ENCODE measurements at regions not wholly inside any gene's neighbourhood (a gene's known extent, or its start where the extent isn't known, plus 50 kb on each side); places are given as distances from the start of the nearest gene placed in this dataset.

DNA sequence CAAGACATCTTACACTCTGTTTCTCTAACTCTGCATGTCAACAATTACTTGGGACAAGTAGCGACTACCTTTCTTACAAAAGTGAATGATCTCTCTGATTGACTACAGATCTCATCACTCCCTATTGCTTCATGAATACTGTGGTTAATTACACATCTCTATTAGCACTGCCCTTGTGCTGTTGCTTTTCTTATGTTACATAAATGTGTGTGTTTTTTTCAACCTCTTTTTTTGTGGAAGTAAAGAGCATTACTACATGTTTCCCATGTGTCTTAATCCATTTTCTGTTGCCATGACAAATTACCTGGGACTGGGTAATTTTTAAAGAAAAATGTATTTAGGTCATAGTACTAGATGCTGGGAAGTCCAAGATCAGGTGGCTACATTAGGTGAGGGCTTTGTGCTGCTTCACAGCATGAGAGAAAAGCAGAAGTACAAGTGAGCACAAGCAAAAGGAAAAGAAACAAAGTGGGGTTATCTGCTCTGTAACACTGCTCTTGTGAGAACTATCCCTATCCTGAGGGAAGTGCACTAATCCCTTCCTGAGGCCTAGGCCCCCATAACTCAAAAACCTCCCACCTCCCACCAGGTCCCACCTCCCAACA lies 298.2 kb upstream of the SATB1 start:
- DNase-seq (ENCODE audit: low read depth in 2 of 2), result no peak
- TF ChIP-seq, protein P1, sequence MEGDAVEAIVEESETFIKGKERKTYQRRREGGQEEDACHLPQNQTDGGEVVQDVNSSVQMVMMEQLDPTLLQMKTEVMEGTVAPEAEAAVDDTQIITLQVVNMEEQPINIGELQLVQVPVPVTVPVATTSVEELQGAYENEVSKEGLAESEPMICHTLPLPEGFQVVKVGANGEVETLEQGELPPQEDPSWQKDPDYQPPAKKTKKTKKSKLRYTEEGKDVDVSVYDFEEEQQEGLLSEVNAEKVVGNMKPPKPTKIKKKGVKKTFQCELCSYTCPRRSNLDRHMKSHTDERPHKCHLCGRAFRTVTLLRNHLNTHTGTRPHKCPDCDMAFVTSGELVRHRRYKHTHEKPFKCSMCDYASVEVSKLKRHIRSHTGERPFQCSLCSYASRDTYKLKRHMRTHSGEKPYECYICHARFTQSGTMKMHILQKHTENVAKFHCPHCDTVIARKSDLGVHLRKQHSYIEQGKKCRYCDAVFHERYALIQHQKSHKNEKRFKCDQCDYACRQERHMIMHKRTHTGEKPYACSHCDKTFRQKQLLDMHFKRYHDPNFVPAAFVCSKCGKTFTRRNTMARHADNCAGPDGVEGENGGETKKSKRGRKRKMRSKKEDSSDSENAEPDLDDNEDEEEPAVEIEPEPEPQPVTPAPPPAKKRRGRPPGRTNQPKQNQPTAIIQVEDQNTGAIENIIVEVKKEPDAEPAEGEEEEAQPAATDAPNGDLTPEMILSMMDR (IDR thresholded peaks at IDR 0.05; ENCODE audit: low read depth, low read length), result no peak
- no peak overlapping the region for H3K4me3 ChIP-seq (replicated peaks in 1 of 2; ENCODE audit: low read depth in 2 of 2, low read length in 2 of 2)

DNA sequence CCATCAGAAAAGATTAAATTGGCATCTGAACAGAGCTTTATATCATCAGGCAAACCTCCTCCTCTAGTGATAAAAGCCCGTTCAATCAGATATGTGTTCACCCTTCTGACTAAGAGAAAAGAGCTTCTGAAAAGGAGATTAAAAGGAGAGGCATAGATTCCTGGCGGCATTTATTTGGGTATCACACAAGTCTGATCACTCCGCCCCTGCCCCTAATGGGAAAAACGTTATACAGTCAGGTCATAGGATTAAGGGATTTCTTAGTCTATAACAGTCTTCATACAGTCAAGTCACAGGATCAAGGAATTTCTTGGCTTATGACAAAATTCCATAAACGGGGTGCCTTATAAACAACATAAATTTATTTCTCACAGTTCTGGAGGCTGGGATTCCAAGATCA lies 295.4 kb upstream of the SATB1 start:
- TF ChIP-seq, protein P1 (IDR thresholded peaks at IDR 0.05; ENCODE audit: low read depth, low read length), result no peak
- DNase-seq (ENCODE audit: low read depth in 2 of 2), result no peak
- H3K4me3 ChIP-seq (replicated peaks in 1 of 2; ENCODE audit: low read depth in 2 of 2, low read length in 2 of 2), result no peak overlapping the region

DNA sequence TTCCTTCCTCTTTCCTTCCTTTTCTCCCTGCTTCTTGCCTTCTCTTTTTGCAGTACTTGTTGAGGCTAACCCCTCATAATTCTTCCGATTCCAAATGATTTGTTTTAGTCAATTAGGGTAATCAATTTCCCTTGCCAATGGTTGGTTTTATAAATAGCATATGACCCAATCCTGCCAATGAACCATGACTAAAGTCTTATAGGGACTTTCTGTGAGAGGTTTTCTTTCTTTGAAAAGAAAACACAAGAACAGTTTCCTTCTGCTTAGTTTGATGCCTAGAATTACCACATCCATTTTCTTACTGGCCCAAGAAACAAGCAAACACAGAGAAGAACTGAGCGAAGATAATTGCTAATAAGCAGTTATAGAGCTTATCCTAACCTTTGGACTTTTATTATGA lies 292.5 kb upstream of the SATB1 start:
- TF ChIP-seq, protein P1 (IDR thresholded peaks at IDR 0.05; ENCODE audit: low read depth, low read length), result no peak
- DNase-seq (ENCODE audit: low read depth in 2 of 2), result no peak
- H3K4me3 ChIP-seq (replicated peaks in 1 of 2; ENCODE audit: low read depth in 2 of 2, low read length in 2 of 2), result no peak overlapping the region

DNA sequence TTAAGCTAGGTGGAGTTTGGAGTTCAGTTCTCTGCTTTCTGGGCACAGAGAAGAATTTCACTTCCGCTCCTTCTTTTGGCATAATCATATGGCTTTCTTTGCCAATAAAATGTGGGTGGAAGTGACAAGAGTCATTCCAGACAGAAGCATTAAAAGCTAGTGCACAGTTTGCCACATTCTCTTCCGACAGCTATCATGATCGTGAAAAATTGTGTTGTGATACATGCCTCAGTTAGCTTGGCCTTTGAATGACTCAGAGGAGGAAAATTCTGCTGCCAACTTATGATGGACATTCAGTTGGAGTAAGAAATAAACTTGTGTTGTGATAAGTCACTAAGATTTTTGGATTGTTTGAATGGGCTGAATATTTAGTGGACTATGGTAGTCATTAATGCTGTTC lies 291.7 kb upstream of the SATB1 start:
- peak in 1 of 2 donors; percentile 28 for DNase-seq (ENCODE audit: low read depth in 2 of 2)
- TF ChIP-seq, protein P1 (IDR thresholded peaks at IDR 0.05; ENCODE audit: low read depth, low read length), result no peak
- H3K4me3 ChIP-seq (replicated peaks in 1 of 2; ENCODE audit: low read depth in 2 of 2, low read length in 2 of 2), result no peak overlapping the region

DNA sequence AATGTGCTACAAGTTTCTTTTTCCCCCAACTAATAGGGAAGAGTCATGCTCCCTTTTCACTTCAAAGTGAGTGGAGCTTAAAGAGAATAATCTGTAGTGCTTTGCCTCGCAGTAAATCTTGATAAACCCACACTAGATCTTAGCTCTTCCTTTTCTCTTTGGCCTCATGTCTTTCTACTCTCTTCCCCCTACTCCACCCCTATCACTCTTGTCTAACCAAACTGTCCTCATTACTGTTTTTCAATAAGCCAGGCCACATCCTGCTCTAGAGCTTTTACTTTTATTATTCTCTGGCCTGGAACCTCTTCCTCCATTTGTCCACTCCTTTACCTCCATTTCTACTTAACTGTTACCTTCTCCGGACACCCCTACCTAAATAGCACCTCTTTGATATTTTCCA lies 291.0 kb upstream of the SATB1 start:
- H3K4me3 ChIP-seq (replicated peaks in 1 of 2; ENCODE audit: low read depth in 2 of 2, low read length in 2 of 2), result no peak overlapping the region
- TF ChIP-seq, protein P1 (IDR thresholded peaks at IDR 0.05; ENCODE audit: low read depth, low read length), result no peak
- no peak for DNase-seq (ENCODE audit: low read depth in 2 of 2)

DNA sequence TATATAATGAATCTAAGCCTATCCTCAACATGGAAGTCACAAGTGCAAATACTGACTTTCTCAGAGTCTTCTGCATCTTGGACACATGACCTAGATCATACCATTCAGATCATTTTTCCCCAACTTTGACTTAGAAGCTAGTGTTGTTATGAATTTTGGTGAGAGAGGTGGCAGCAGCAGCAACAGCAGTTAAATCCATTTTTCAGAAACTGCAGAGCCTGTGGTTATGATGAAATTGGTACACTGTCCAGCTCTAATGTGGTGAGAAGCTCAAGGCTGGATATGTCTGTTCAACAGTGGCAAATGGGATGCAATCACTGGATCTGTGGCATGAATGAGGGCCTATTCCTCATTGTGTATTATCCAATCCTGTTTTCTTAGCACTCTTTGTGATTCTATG lies 290.1 kb upstream of the SATB1 start:
- TF ChIP-seq, protein P1 (IDR thresholded peaks at IDR 0.05; ENCODE audit: low read depth, low read length), result no peak
- no peak overlapping the region for H3K4me3 ChIP-seq (replicated peaks in 1 of 2; ENCODE audit: low read depth in 2 of 2, low read length in 2 of 2)
- no peak for DNase-seq (ENCODE audit: low read depth in 2 of 2)

DNA sequence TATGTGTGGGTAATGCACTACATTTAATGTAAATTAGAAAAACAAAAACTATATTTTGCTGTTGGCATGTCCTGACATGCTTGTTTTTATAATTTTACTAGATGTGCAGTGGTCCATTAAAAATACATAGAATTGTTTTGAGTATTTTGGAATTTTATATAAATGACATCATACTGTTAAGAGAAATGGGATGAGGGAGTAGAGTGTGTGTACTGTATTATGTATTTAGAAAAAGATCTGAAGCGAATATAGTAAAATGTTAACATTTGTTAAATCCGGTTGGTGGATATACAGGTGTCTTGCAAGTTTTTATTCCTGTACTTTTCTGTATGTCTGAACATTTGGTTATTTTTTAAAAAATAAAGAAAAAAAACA lies 288.4 kb upstream of the SATB1 start:
- TF ChIP-seq, protein P1 (IDR thresholded peaks at IDR 0.05; ENCODE audit: low read depth, low read length), result no peak
- H3K4me3 ChIP-seq (replicated peaks in 1 of 2; ENCODE audit: low read depth in 2 of 2, low read length in 2 of 2), result no peak overlapping the region
- no peak for DNase-seq (ENCODE audit: low read depth in 2 of 2)
